HUES6 (cell line): ENCODE measurements at regions not wholly inside any gene's neighbourhood (a gene's known extent, or its start where the extent isn't known, plus 50 kb on each side); places are given as distances from the start of the nearest gene placed in this dataset.

Experiments used
- H3K27ac ChIP-seq: 2 replicates; pipeline ENCODE4 v1.7.0; 2013; ENCODE audit warnings: low read depth, mild to moderate bottlenecking, low read length, inconsistent platforms
- H3K27me3 ChIP-seq: 2 replicates; pipeline ENCODE4 v1.6.1; 2013; ENCODE audit warnings: low read length; ENCODE audit not compliant: control insufficient read depth, insufficient read depth
- H3K36me3 ChIP-seq: 2 replicates; pipeline ENCODE4 v1.6.1; 2013; ENCODE audit warnings: low read length; ENCODE audit not compliant: control insufficient read depth, insufficient read depth
- H3K4me1 ChIP-seq: 2 replicates; pipeline ENCODE4 v1.6.1; 2013; ENCODE audit warnings: low read length; ENCODE audit not compliant: control insufficient read depth, insufficient read depth
- H3K4me3 ChIP-seq: 2 replicates; pipeline ENCODE4 v1.5.1; 2013; ENCODE audit warnings: low read depth, low read length
- H3K9ac ChIP-seq: one replicate; pipeline ENCODE4 v1.6.1; 2013; ENCODE audit warnings: mild to moderate bottlenecking, low read length
- H3K9me3 ChIP-seq: 2 replicates; pipeline ENCODE4 v1.6.1; 2013; ENCODE audit warnings: low read depth, low read length; ENCODE audit not compliant: control insufficient read depth, insufficient read depth

DNA sequence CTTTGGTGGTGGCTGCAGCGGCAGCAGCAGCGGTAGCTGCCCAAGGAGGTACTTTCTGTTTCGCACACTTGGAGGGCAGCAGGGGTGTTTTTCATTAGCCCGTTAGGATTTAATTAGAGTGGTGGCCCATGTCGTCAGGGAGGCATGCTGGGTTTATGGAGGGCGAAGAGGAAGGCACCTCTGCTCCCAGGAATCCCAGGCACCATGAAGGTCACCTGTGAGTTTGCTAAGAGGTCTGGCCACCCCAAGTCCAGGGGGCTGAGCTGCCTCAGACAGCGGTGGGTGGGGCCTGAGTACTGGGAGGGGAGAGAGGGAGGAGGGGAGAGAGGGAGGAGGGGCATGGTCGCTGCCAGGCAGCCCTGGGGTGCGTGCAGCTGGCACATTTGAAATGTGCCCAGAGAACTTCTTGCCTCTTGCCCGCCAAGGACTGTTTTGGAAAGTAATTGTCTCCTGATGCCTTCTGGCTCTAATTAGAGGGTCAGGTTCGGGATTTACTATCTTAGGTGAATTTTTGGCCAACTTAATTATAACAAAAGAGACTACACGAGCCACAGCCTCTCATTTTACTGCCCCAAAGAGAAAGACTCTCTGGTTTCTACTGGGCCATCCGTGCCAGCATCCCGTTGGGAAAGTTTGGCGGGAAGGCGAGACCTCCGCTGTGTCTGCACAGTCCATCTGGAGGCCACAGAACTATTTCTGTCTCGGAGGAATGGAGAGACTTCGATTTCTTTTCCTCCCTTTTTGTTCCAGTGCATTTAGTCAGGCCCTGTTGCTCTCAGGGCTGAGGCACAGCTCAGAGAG is 62.0 kb downstream of the GLI2 start:
- no peak overlapping the region for H3K27ac ChIP-seq
- no peaks in the 10 kb centered on the region for H3K9me3 ChIP-seq
- no peak overlapping the region for H3K4me3 ChIP-seq
- no peak overlapping the region for H3K9ac ChIP-seq
- H3K4me1 ChIP-seq: peaks cover 64% of the 10 kb centered on the region
- H3K27me3 ChIP-seq: no peaks in the 10 kb centered on the region
- H3K36me3 ChIP-seq: 0 out of 2 replicates have a peak, but pooled peaks cover 5% of the 10 kb centered on the region

DNA sequence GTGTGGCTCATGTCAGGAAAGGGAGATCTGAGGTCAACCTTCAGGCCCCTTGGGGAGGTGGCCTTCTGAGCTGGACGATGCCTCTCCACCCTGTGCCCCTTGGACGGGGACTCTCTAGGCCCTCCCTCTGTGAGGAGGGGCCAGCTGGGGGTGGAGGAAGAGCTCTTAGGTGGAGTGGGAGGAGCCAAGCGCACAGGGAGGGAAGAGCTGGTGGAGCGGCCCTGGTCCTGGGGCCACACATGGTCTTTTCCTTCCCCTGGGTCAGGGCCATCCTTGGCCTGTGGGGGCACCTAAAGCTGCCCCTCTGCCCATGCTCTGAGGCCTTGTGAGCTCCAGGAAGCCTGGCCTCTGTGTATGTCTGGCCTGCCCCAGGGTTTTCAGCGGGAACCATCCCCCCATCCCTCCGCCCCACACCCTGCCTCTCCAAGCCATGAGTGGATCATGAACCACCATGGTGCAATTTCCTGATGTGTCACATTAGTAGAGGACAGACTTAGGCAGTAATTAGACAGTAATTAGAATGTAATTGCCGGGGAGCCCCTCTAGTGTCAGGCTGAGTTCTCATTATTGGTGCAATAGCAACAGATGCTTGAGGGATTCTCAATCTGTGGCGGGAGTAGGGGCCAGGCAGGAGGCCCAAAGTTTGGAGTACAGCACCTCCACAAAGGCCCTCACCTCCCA is 63.0 kb downstream of the GLI2 start:
- H3K27me3 ChIP-seq: no peaks in the 10 kb centered on the region
- 0 out of 2 replicates have a peak, but pooled peaks cover 5% of the 10 kb centered on the region for H3K36me3 ChIP-seq
- H3K4me1 ChIP-seq: peaks cover 59% of the 10 kb centered on the region
- no peaks in the 10 kb centered on the region for H3K9me3 ChIP-seq
- no peak overlapping the region for H3K9ac ChIP-seq
- H3K27ac ChIP-seq: no peak overlapping the region
- H3K4me3 ChIP-seq: no peak overlapping the region

DNA sequence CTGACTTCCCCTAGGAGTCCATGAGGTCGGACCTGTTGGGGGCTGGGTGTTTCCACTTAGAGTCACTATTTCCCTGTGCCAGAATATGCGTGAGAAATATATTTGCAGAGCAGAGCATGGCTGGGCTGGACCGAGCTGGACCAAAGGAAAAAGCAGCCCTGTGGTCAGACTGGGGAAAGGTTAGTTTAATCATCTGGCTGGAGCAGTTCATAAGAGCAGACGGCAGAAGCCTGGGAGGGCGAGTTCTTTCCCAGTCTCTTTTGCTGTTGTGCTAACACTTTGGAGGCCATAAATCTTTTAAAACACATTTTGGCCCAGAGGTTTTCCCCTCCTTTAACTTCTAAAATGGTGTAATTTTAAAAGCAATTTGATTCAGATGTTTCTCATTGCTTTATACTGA is 66.5 kb downstream of the GLI2 start:
- peaks cover 16% of the 10 kb centered on the region; the same call in 1 of the 2 replicates for H3K36me3 ChIP-seq
- H3K9ac ChIP-seq: no peak overlapping the region
- H3K27ac ChIP-seq: no peak overlapping the region
- no peak overlapping the region for H3K4me3 ChIP-seq
- H3K27me3 ChIP-seq: no peaks in the 10 kb centered on the region
- H3K4me1 ChIP-seq: peaks cover 36% of the 10 kb centered on the region
- H3K9me3 ChIP-seq: no peaks in the 10 kb centered on the region

DNA sequence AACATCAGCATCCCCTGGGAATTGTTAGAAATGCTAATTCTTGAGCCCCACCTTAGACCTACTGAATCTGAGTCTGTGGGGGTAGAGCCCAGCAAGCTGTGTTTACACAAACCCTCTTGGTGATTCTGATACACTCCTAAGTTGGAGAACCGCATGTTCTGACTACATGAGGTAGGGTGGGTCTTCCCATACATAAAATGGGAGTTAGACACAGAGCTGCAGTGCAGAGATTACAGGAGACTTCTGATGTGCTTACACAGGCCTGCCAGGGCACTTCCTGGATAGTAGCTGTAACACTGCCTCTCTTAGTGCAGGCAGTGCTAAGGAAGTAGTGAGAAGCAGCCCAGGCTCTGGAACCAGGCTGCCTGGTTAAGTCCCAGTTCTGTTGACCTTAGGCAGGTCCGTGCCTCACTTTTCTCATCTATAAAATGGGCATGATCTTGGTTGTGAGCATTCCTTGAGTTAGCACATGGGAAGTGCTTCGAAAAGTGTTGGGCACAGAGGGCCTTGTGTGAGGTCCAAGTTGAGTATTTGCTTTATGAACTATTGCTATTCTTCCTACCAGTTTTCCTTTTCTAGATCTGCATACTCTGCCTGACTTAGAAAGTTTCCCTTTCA is 67.3 kb downstream of the GLI2 start:
- Histone ChIP-seq H3K9ac (no peak overlapping the region), H3K4me1 (peaks cover 28% of the 10 kb centered on the region), H3K27ac (no peak overlapping the region), H3K27me3 (no peaks in the 10 kb centered on the region), H3K9me3 (no peaks in the 10 kb centered on the region), H3K4me3 (no peak overlapping the region), H3K36me3 (peaks cover 16% of the 10 kb centered on the region)

DNA sequence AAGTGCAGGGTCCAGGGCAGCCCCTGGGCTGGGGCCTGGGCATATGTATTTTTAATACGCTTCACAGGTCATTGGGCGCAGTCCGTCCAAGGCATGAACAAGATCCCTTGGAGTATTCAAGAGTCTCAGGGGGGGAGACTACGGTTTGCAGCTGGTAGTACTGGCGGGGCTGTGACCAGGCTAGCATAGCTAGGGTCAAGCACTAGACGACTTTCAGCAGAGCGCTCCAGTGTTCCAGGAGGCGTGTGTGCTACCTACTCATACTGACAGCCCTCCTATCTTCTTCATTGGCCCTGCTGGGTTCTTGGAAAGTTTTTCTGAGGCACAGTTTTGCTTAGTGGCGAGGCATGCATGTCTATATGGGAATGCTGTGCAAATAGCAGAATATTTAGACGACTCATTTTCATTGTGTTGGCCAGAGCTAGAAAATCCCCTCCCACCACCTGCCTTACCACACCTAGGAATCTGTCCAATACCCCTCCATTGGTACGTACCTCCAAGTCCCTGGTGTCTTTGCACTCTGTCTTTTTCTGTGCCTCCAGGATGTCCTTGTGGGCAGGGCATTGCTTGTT is 68.2 kb downstream of the GLI2 start:
- Histone ChIP-seq H3K9me3 (no peaks in the 10 kb centered on the region), H3K9ac (no peak overlapping the region), H3K4me1 (peaks cover 19% of the 10 kb centered on the region), H3K27ac (no peak overlapping the region), H3K27me3 (no peaks in the 10 kb centered on the region), H3K4me3 (no peak overlapping the region), H3K36me3 (peaks cover 23% of the 10 kb centered on the region)

GRCh38 chr2:120804459-120804858 is 68.8 kb downstream of the GLI2 start:
- H3K27ac ChIP-seq: no peak overlapping the region
- H3K9ac ChIP-seq: no peak overlapping the region
- no peaks in the 10 kb centered on the region for H3K27me3 ChIP-seq
- no peaks in the 10 kb centered on the region for H3K9me3 ChIP-seq
- no peak overlapping the region for H3K4me3 ChIP-seq
- H3K4me1 ChIP-seq: peaks cover 18% of the 10 kb centered on the region
- peaks cover 23% of the 10 kb centered on the region for H3K36me3 ChIP-seq

DNA sequence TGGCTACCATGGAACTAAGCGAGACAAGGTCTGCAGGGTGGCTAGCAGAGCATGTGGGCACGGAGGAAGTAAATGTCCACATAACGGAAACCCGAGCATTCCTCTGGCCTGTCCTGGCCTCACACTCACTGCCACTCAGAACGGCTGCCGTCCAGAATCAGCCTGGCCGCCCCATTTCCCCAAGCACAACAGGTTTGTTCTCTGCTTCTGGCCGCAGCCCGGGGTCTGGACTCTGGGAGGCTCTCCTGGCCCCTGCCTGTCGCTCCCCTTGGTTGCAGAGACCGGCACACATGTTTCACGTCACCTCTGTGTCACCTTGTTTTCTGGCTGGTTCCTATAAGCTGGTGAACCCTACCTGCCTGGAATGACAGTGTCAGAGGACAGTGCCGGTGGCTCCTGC is 69.3 kb downstream of the GLI2 start:
- Histone ChIP-seq H3K9ac (no peak overlapping the region), H3K27me3 (no peaks in the 10 kb centered on the region), H3K4me1 (peaks cover 18% of the 10 kb centered on the region), H3K4me3 (no peak overlapping the region), H3K36me3 (peaks cover 19% of the 10 kb centered on the region), H3K9me3 (no peaks in the 10 kb centered on the region), H3K27ac (no peak overlapping the region)

DNA sequence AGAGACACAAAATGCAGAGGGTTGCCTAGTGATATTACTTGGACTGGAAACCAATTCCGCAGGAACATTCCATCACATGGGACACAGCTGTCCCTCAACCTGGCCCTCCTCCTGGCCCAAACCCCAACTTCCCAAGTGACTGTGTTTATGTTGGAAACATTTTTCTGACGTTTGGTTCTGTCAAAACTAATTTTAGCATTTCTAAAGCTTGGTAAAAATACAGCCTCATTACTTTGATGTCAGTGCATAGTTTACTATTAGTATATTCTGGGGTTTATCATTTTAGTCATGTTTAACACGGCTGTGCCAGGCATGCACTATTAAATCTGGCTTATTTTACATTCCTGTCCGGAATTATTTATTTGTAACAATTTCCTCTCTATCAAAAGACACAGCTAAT is 69.9 kb downstream of the GLI2 start:
- peaks cover 18% of the 10 kb centered on the region for H3K36me3 ChIP-seq
- no peaks in the 10 kb centered on the region for H3K27me3 ChIP-seq
- peaks cover 18% of the 10 kb centered on the region for H3K4me1 ChIP-seq
- H3K27ac ChIP-seq: no peak overlapping the region
- H3K9ac ChIP-seq: no peak overlapping the region
- no peaks in the 10 kb centered on the region for H3K9me3 ChIP-seq
- H3K4me3 ChIP-seq: no peak overlapping the region

GRCh38 chr2:120807751-120808150 is 72.1 kb downstream of the GLI2 start:
- H3K4me3 ChIP-seq: no peak overlapping the region
- no peaks in the 10 kb centered on the region for H3K27me3 ChIP-seq
- peaks cover 18% of the 10 kb centered on the region for H3K36me3 ChIP-seq
- H3K9ac ChIP-seq: no peak overlapping the region
- peaks cover 3% of the 10 kb centered on the region for H3K4me1 ChIP-seq
- H3K9me3 ChIP-seq: no peaks in the 10 kb centered on the region
- H3K27ac ChIP-seq: no peak overlapping the region

- Histone ChIP-seq H3K9me3 (no peaks in the 10 kb centered on the region), H3K27ac (no peak overlapping the region), H3K9ac (no peak overlapping the region), H3K36me3 (peaks cover 18% of the 10 kb centered on the region), H3K27me3 (no peaks in the 10 kb centered on the region), H3K4me3 (no peak overlapping the region), H3K4me1 (no peaks in the 10 kb centered on the region)
These were observed 73.5 kb downstream of the GLI2 start for GRCh38 chr2:120809151-120809550.
